ENCODE measurements at regions not wholly inside any gene's neighbourhood (a gene's known extent, or its start where the extent isn't known, plus 50 kb on each side); places are given as distances from the start of the nearest gene placed in this dataset.

DNA sequence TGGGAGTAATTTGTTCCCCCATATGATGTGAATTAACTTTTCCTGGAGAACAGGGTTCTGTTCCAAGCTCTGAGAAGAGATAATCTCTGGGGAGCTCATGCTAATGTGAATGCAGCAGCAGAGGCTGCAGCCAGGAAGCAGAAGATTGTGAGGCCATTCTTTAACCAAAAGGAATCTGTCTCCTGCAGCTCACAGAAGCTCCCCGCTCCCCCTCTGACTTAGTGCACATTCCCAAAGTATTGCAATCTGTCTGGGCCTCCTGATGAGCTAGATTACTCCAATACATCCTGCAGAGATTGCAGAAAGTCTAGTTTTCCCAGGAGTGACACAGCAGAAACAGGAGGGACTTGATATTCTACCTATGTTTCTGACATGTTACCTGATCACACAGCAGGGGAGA, 420.6 kb upstream of the FAT3 start:
- TF ChIP-seq, protein P1, sequence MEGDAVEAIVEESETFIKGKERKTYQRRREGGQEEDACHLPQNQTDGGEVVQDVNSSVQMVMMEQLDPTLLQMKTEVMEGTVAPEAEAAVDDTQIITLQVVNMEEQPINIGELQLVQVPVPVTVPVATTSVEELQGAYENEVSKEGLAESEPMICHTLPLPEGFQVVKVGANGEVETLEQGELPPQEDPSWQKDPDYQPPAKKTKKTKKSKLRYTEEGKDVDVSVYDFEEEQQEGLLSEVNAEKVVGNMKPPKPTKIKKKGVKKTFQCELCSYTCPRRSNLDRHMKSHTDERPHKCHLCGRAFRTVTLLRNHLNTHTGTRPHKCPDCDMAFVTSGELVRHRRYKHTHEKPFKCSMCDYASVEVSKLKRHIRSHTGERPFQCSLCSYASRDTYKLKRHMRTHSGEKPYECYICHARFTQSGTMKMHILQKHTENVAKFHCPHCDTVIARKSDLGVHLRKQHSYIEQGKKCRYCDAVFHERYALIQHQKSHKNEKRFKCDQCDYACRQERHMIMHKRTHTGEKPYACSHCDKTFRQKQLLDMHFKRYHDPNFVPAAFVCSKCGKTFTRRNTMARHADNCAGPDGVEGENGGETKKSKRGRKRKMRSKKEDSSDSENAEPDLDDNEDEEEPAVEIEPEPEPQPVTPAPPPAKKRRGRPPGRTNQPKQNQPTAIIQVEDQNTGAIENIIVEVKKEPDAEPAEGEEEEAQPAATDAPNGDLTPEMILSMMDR (IDR thresholded peaks at IDR 0.05 in 4 of 5, conservative IDR thresholded peaks at IDR 0.05 in 1 of 5), result no peak
- no peak for TF ChIP-seq POLR2A (IDR thresholded peaks at IDR 0.05)
